GM18505 (cell line): ENCODE measurements at regions not wholly inside any gene's neighbourhood (a gene's known extent, or its start where the extent isn't known, plus 50 kb on each side); places are given as distances from the start of the nearest gene placed in this dataset.
"Not testable (repeated sequence)": the region's sequence is repeated elsewhere in the genome, so short reads cannot be mapped to it uniquely, and the experiment has no call there.

Experiments used
- ATAC-seq: cut with Tn5 transposase; IDR thresholded peaks from one replicate; pipeline ENCODE4 v1.9.1; 2021; ENCODE audit not compliant: unreplicated experiment
- POLR2A ChIP-seq: IDR thresholded peaks from 4 replicates; pipeline ENCODE4 v1.6.1; 2011; ENCODE audit warnings: borderline replicate concordance; ENCODE audit not compliant: insufficient read depth, insufficient read length; ENCODE audit errors: extremely low read depth

- ATAC-seq, result no peak
- no peak for TF ChIP-seq POLR2A
Measured at GRCh38 chr3:193816656-193817311, 223.8 kb downstream of the OPA1 start.

GRCh38 chr3:193819117-193820010 lies 226.4 kb downstream of the OPA1 start:
- no peak for ATAC-seq
- TF ChIP-seq POLR2A, result no peak

GRCh38 chr3:193821151-193821668 lies 228.2 kb downstream of the OPA1 start:
- TF ChIP-seq POLR2A, result no peak
- no peak for ATAC-seq

GRCh38 chr3:193822492-193823212 lies 229.6 kb downstream of the OPA1 start:
- no peak for ATAC-seq
- TF ChIP-seq POLR2A, result no peak

- ATAC-seq, result not testable (repeated sequence)
Measured at GRCh38 chr3:193823213-193823605, 230.2 kb downstream of the OPA1 start.

GRCh38 chr3:193824365-193824764 lies 231.4 kb downstream of the OPA1 start:
- no peak for TF ChIP-seq POLR2A
- ATAC-seq, result no peak

GRCh38 chr3:193825617-193826016 lies 232.6 kb downstream of the OPA1 start:
- no peak for ATAC-seq
- no peak for TF ChIP-seq POLR2A

- no peak for TF ChIP-seq POLR2A
- no peak for ATAC-seq
Measured at GRCh38 chr3:193826159-193826795, 233.3 kb downstream of the OPA1 start.

GRCh38 chr3:193827040-193827669 lies 234.1 kb downstream of the OPA1 start:
- ATAC-seq, result no peak
- TF ChIP-seq POLR2A, result no peak

- no peak for ATAC-seq
- no peak for TF ChIP-seq POLR2A
Measured at GRCh38 chr3:193827871-193828270, 234.9 kb downstream of the OPA1 start.

GRCh38 chr3:193828477-193828876 lies 235.5 kb downstream of the OPA1 start:
- TF ChIP-seq POLR2A, result no peak

GRCh38 chr3:193829781-193830180 lies 236.8 kb downstream of the OPA1 start:
- ATAC-seq, result no peak
- no peak for TF ChIP-seq POLR2A

More at GRCh38 chr3:193828477-193828876, 235.5 kb downstream of the OPA1 start:
- no peak for ATAC-seq
